ENCODE measurements at regions not wholly inside any gene's neighbourhood (a gene's known extent, or its start where the extent isn't known, plus 50 kb on each side); places are given as distances from the start of the nearest gene placed in this dataset.
A peak's percentile ranks its signal among the peaks of the same experiment; 100 is the strongest.

- WGBS, 2 donors, result no CpG with 5 or more reads among the region's 1 CpG
- no peak for TF ChIP-seq POLR2A (IDR thresholded peaks at IDR 0.05)
- TF ChIP-seq CTCF (IDR thresholded peaks at IDR 0.05), result no peak
- intact Hi-C loops (cut with DNase I), result no loop called here
- DNase-seq, result no peak
- H3K4me3 ChIP-seq, result no peak overlapping the region
- peaks cover 5 to 28% (median 8%) of the 10 kb centered on the region in 3 donors for H3K4me1 ChIP-seq
- H3K9me3 ChIP-seq, result no peaks in the 10 kb centered on the region
- no peak overlapping the region for H3K27ac ChIP-seq
- H3K36me3 ChIP-seq, result no peaks in the 10 kb centered on the region
- peaks cover 0 to 23% (median 0%) of the 10 kb centered on the region in 4 donors for H3K27me3 ChIP-seq
These were observed 71.1 kb downstream of the CXCL12 start for GRCh38 chr10:44313761-44314165.

- no peak for DNase-seq
- Histone ChIP-seq H3K27ac (no peak overlapping the region), H3K4me1 (peaks cover 5 to 28% (median 8%) of the 10 kb centered on the region in 3 donors), H3K4me3 (no peak overlapping the region), H3K9me3 (no peaks in the 10 kb centered on the region), H3K27me3 (peaks cover 0 to 23% (median 0%) of the 10 kb centered on the region in 4 donors), H3K36me3 (no peaks in the 10 kb centered on the region)
- TF ChIP-seq POLR2A (IDR thresholded peaks at IDR 0.05), result no peak
- TF ChIP-seq CTCF (IDR thresholded peaks at IDR 0.05), result no peak
- intact Hi-C loops (cut with DNase I), result no loop called here
- 69 to 83% methylated on average over 3 of the region's 3 CpGs for WGBS, 2 donors
These were observed 72.5 kb downstream of the CXCL12 start for GRCh38 chr10:44312401-44312800.

- Histone ChIP-seq H3K4me1 (peaks cover 5 to 28% (median 8%) of the 10 kb centered on the region in 3 donors), H3K27ac (no peak overlapping the region), H3K4me3 (no peak overlapping the region), H3K27me3 (peaks cover 0 to 23% (median 0%) of the 10 kb centered on the region in 4 donors), H3K9me3 (no peaks in the 10 kb centered on the region), H3K36me3 (no peaks in the 10 kb centered on the region)
- intact Hi-C loops (cut with DNase I), result no loop called here
- WGBS, 2 donors, result 79 to 86% methylated on average over 8 to 12 of the region's 12 CpGs
- no peak for DNase-seq
- TF ChIP-seq POLR2A (IDR thresholded peaks at IDR 0.05) (no peak), CTCF (IDR thresholded peaks at IDR 0.05) (no peak)
These were observed 73.3 kb downstream of the CXCL12 start for GRCh38 chr10:44311563-44312051.

- Histone ChIP-seq H3K4me1 (peaks cover 5 to 28% (median 8%) of the 10 kb centered on the region in 3 donors), H3K9me3 (no peaks in the 10 kb centered on the region), H3K36me3 (no peaks in the 10 kb centered on the region), H3K27ac (peak overlapping the region in 2 of 4 donors; percentile 38 to 69), H3K27me3 (peaks cover 0 to 23% (median 0%) of the 10 kb centered on the region in 4 donors), H3K4me3 (peak overlapping the region; percentile 8 to 60 (median 28))
- no peak for DNase-seq
- intact Hi-C loops (cut with DNase I), result no loop called here
- 9 to 17% methylated on average over 14 to 23 of the region's 58 CpGs for WGBS, 2 donors
- no peak for TF ChIP-seq POLR2A (IDR thresholded peaks at IDR 0.05)
- TF ChIP-seq CTCF (IDR thresholded peaks at IDR 0.05), result peak; percentile 77 to 89 (median 82)
These were observed 73.9 kb downstream of the CXCL12 start for GRCh38 chr10:44310762-44311562.
